ENCODE measurements at regions not wholly inside any gene's neighbourhood (a gene's known extent, or its start where the extent isn't known, plus 50 kb on each side); places are given as distances from the start of the nearest gene placed in this dataset.

GRCh38 chr16:6646891-6647290, 685.8 kb upstream of the RBFOX1 start:
- H2AFZ ChIP-seq (ENCODE audit: low read depth, low read length), result no peak overlapping the region
- ChIA-PET POLR2A (no interaction called here), CTCF (no interaction called here)
- intact Hi-C loops (cut with micrococcal nuclease), result no loop called here
- BruUV-seq (replicated peaks), result no TSS peak
- no peak overlapping the region for H3K27ac ChIP-seq (ENCODE audit: insufficient read depth, low read depth, low read length)
- TF ChIP-seq GATA2 (IDR thresholded peaks at IDR 0.05; ENCODE audit: insufficient read depth, insufficient read length, low read depth, low read length) (no peak), EZH2 (IDR thresholded peaks at IDR 0.05; ENCODE audit: borderline replicate concordance, low read depth, low read length, severe bottlenecking) (no peak), FOS (IDR thresholded peaks at IDR 0.05; ENCODE audit: borderline replicate concordance, insufficient read depth, low read length) (no peak), MYC (IDR thresholded peaks at IDR 0.05; ENCODE audit: low read depth, low read length) (no peak), JUN (IDR thresholded peaks at IDR 0.05; ENCODE audit: borderline replicate concordance, insufficient read depth, insufficient read length, low read depth) (no peak), CTCF (IDR thresholded peaks at IDR 0.05; ENCODE audit: extremely low read depth in 1 of 2, insufficient read depth in 1 of 2, low read depth in 1 of 2, low read length in 2 of 2) (no peak), POLR2A (IDR thresholded peaks at IDR 0.05; ENCODE audit: low read depth, low read length) (no peak), MAX (IDR thresholded peaks at IDR 0.05; ENCODE audit: insufficient read depth, insufficient read length) (no peak), POLR2AphosphoS5 (IDR thresholded peaks at IDR 0.05; ENCODE audit: insufficient read depth, low read depth, low read length) (no peak)
- H3K4me1 ChIP-seq (ENCODE audit: control insufficient read depth, extremely low read depth, insufficient read depth, low read length), result no peaks in the 10 kb centered on the region
- H3K9me3 ChIP-seq (replicated peaks; ENCODE audit: control insufficient read depth, insufficient read depth, low read length), result no peaks in the 10 kb centered on the region
- H3K27me3 ChIP-seq (ENCODE audit: control insufficient read depth in 2 of 2, insufficient read depth in 2 of 2, low read length in 2 of 2), result no peaks in the 10 kb centered on the region
- H3K4me3 ChIP-seq (replicated peaks in 1 of 3; ENCODE audit: insufficient read depth in 1 of 3, low read depth in 1 of 3, low read length in 3 of 3), result no peak overlapping the region
- no peak overlapping the region for H3K4me2 ChIP-seq (ENCODE audit: insufficient read depth, low read length)
- no peak for FAIRE-seq
- H3K9me1 ChIP-seq (replicated peaks; ENCODE audit: control insufficient read depth, extremely low read depth, insufficient read depth, low read length), result no peaks in the 10 kb centered on the region
- H3K79me2 ChIP-seq (ENCODE audit: control insufficient read depth, insufficient read depth, low read length), result no peaks in the 10 kb centered on the region
- H3K9ac ChIP-seq (replicated peaks; ENCODE audit: extremely low read depth, insufficient read depth, low read length), result no peak overlapping the region
- no peak for DNase-seq (ENCODE audit: low read depth, low spot score)
- no peaks in the 10 kb centered on the region for H4K20me1 ChIP-seq (replicated peaks; ENCODE audit: control insufficient read depth, extremely low read depth, insufficient read depth, low read length)
- dilution Hi-C loops (cut with MboI; ENCODE audit: extremely low pct_ligation_motif_present, low sequenced_read_pairs), result no loop called here
- no peaks in the 10 kb centered on the region for H3K36me3 ChIP-seq (ENCODE audit: control insufficient read depth in 2 of 2, extremely low read depth in 1 of 2, insufficient read depth in 2 of 2, low read length in 2 of 2)
